ENCODE measurements at regions not wholly inside any gene's neighbourhood (a gene's known extent, or its start where the extent isn't known, plus 50 kb on each side); places are given as distances from the start of the nearest gene placed in this dataset.

GRCh38 chr19:5273782-5274181 is 66.8 kb downstream of the PTPRS start:
- Histone ChIP-seq H2BK5ac (ENCODE audit: insufficient read length, low read length) (no peak overlapping the region), H2AFZ (ENCODE audit: low read length) (no peak overlapping the region), H3K4me1 (ENCODE audit: insufficient read depth, low read length) (no peaks in the 10 kb centered on the region), H3K9me3 (ENCODE audit: control insufficient read depth, low read depth, low read length) (no peaks in the 10 kb centered on the region), H3K4ac (ENCODE audit: low read depth, low read length) (no peak overlapping the region), H3K9ac (ENCODE audit: extremely low read depth, insufficient read length, low read length) (no peak overlapping the region), H2AK5ac (ENCODE audit: insufficient read length, low read length) (no peak overlapping the region), H3K18ac (ENCODE audit: insufficient read length, low read depth, low read length) (no peak overlapping the region), H3T11ph (ENCODE audit: low read length) (no peak overlapping the region), H3K14ac (ENCODE audit: insufficient read depth, low read length) (no peak overlapping the region), H3K56ac (ENCODE audit: insufficient read length, low read depth, low read length) (no peak overlapping the region), H4K8ac (replicated peaks; ENCODE audit: insufficient read length, low read depth, low read length) (no peak overlapping the region), H4K91ac (ENCODE audit: insufficient read length, low read depth, low read length) (no peak overlapping the region), H3K79me2 (ENCODE audit: insufficient read depth, low read length) (no peaks in the 10 kb centered on the region), H2BK120ac (ENCODE audit: low read depth, low read length, poor library complexity, severe bottlenecking) (no peak overlapping the region), H2BK20ac (ENCODE audit: low read depth, low read length, poor library complexity, severe bottlenecking) (no peak overlapping the region), H3K27me3 (ENCODE audit: insufficient read depth, low read length) (no peaks in the 10 kb centered on the region), H3K27ac (ENCODE audit: insufficient read length, low read depth, low read length) (no peak overlapping the region), H3K23me2 (ENCODE audit: insufficient read length, low read depth, low read length, poor library complexity, severe bottlenecking) (no peaks in the 10 kb centered on the region), H3K79me1 (ENCODE audit: insufficient read depth, low read depth, low read length, poor library complexity, severe bottlenecking) (no peaks in the 10 kb centered on the region), H3K4me2 (ENCODE audit: insufficient read depth, insufficient read length, low read length) (no peak overlapping the region), H4K20me1 (ENCODE audit: control insufficient read depth, insufficient read depth, insufficient read length) (no peaks in the 10 kb centered on the region), H3K23ac (ENCODE audit: insufficient read length, low read depth, low read length) (no peak overlapping the region), H4K5ac (ENCODE audit: insufficient read length, low read depth, low read length) (no peak overlapping the region), H2BK12ac (ENCODE audit: insufficient read length, low read depth, low read length) (no peak overlapping the region), H2BK15ac (ENCODE audit: low read depth, low read length) (no peak overlapping the region)
- Mint-ChIP-seq H3K4me1 (no peaks in the 10 kb centered on the region), H3K9me3 (no peaks in the 10 kb centered on the region), H3K27me3 (ENCODE audit: low read depth) (no peaks in the 10 kb centered on the region), H3K4me3 (no peak overlapping the region), H3K36me3 (ENCODE audit: insufficient read depth in 1 of 3, low read depth in 3 of 3) (peaks cover 20 to 50% (median 44%) of the 10 kb centered on the region in 3 experiments), H3K27ac (0 out of 7 replicates have a peak overlapping the region, but pooled peaks of 1 of the 3 experiments have one; percentile 44)
- DNase-seq = no peak
- TF ChIP-seq, protein P1, sequence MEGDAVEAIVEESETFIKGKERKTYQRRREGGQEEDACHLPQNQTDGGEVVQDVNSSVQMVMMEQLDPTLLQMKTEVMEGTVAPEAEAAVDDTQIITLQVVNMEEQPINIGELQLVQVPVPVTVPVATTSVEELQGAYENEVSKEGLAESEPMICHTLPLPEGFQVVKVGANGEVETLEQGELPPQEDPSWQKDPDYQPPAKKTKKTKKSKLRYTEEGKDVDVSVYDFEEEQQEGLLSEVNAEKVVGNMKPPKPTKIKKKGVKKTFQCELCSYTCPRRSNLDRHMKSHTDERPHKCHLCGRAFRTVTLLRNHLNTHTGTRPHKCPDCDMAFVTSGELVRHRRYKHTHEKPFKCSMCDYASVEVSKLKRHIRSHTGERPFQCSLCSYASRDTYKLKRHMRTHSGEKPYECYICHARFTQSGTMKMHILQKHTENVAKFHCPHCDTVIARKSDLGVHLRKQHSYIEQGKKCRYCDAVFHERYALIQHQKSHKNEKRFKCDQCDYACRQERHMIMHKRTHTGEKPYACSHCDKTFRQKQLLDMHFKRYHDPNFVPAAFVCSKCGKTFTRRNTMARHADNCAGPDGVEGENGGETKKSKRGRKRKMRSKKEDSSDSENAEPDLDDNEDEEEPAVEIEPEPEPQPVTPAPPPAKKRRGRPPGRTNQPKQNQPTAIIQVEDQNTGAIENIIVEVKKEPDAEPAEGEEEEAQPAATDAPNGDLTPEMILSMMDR (conservative IDR thresholded peaks at IDR 0.05) = no peak
- no CpG with 5 or more reads among the region's 7 CpGs for WGBS (ENCODE audit: extremely low coverage, insufficient read length, low lambda C conversion rate)
